ENCODE measurements at regions not wholly inside any gene's neighbourhood (a gene's known extent, or its start where the extent isn't known, plus 50 kb on each side); places are given as distances from the start of the nearest gene placed in this dataset.

DNA sequence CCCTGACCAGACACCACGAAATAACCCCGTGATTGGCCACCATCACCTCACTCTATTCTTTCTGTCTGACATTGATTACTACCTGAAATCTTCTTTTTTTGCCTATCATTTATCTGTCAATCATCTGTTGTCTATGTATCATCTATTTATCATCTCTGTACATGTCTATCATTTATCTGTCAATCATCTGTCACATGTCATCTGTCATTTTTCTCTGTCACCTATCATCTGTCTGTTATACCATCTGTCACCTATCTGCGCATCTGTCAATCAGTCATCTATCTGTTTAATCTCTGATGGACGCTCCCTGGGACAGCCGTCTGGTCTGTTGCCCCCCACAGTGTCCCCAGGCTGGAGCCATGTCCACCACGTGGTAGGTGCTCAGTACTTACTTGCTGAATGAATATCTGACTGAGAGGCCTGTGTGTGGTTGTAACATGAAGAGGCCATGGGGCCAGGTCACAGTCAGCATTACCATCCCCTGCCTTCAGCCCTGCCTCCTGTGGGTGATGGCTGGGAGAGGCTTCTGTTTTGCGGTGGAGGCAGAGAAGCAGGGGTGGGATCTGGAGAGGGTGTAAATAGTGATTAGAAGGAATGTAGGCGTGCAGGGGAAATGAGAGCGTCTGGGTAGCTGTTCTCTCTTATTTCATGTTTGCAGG lies 302.7 kb downstream of the QKI start:
- ATAC-seq (peak; percentile 21; the same call in 1 of the 3 replicates), FAIRE-seq (no peak), DNase-seq (ENCODE audit: low spot score) (no peak)
- H3K4me1 ChIP-seq (ENCODE audit: insufficient read depth, low read length) = no peaks in the 10 kb centered on the region
- CTCF ChIA-PET (ENCODE audit: low intra/inter-chr PET ratio, low total read pairs) = no interaction called here
- in situ Hi-C loops (cut with HindIII; ENCODE audit: extremely low pct_ligation_motif_present, low pct_unique_long_range_greater_than_20kb) = no loop called here
- POLR2A ChIA-PET = no interaction called here
- no peak overlapping the region for H3K4me2 ChIP-seq (ENCODE audit: low read depth, low read length)
- 25% methylated on average over 9 of the region's 9 CpGs for WGBS (ENCODE audit: low lambda C conversion rate)
- no peak overlapping the region for H2AFZ ChIP-seq (ENCODE audit: low read length)
- no peaks in the 10 kb centered on the region for H3K79me2 ChIP-seq (ENCODE audit: insufficient read depth, low read length)
- intact Hi-C loops (cut with micrococcal nuclease; ENCODE audit: unreplicated experiment) = no loop called here
- BruUV-seq (replicated peaks) = no TSS peak
- H3K36me3 ChIP-seq (replicated peaks in 1 of 2; ENCODE audit: control insufficient read depth in 1 of 2, insufficient read depth in 2 of 2, low read length in 2 of 2) = no peaks in the 10 kb centered on the region
- no peak overlapping the region for H3K4me3 ChIP-seq (replicated peaks in 1 of 3; ENCODE audit: insufficient read depth in 1 of 3, low read depth in 2 of 3, low read length in 3 of 3)
- no peak for TF ChIP-seq SUZ12 (IDR thresholded peaks at IDR 0.05; ENCODE audit: low read depth, low read length)
- TF ChIP-seq SIX1 (CRISPR knock-in tag; IDR thresholded peaks at IDR 0.05; ENCODE audit: borderline replicate concordance) = no peak
- TF ChIP-seq, protein P1, sequence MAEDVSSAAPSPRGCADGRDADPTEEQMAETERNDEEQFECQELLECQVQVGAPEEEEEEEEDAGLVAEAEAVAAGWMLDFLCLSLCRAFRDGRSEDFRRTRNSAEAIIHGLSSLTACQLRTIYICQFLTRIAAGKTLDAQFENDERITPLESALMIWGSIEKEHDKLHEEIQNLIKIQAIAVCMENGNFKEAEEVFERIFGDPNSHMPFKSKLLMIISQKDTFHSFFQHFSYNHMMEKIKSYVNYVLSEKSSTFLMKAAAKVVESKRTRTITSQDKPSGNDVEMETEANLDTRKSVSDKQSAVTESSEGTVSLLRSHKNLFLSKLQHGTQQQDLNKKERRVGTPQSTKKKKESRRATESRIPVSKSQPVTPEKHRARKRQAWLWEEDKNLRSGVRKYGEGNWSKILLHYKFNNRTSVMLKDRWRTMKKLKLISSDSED (CRISPR knock-in tag; IDR thresholded peaks at IDR 0.05) = no peak
- no peak for TF ChIP-seq WIZ (CRISPR knock-in tag; IDR thresholded peaks at IDR 0.05)
- no peak for TF ChIP-seq ZNF180 (CRISPR knock-in tag; IDR thresholded peaks at IDR 0.05; ENCODE audit: borderline replicate concordance, low read depth)
- peaks cover 2 to 33% of the 10 kb centered on the region in 2 experiments; a peak in 4 of 5 replicates for H3K27me3 ChIP-seq (ENCODE audit: control insufficient read depth in 1 of 2, insufficient read depth in 2 of 2, low read length in 2 of 2)
- H3K9me3 ChIP-seq (ENCODE audit: low read length) = no peaks in the 10 kb centered on the region
- H3K27ac ChIP-seq (ENCODE audit: extremely low read length, insufficient read depth, low read length) = no peak overlapping the region
- no peak overlapping the region for H3K9ac ChIP-seq (ENCODE audit: insufficient read depth, low read depth, low read length)
- H4K20me1 ChIP-seq (ENCODE audit: insufficient read depth, low read length) = no peaks in the 10 kb centered on the region

DNA sequence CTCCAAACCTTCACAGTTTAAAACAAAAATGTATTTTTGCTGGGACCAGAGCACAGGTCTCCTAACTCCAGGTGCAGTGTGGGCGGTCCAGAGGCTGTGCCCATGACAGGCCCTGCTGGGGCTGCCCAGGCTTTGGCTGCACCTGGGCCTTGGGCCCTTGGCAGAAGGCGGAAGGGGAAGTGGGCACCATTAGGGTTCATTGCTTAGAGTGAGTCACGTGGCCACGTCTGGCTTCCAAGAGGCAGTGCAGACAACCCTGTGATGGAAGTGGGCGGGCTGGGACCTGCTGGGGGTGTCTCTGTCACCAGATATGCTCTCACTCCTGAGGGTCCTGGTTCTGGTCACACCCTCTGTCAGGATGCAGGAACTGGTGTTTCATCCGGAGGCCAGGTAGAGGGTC lies 302.2 kb downstream of the QKI start:
- Histone ChIP-seq H3K27ac (ENCODE audit: extremely low read length, insufficient read depth, low read length) (no peak overlapping the region), H2AFZ (ENCODE audit: low read length) (no peak overlapping the region), H3K9ac (ENCODE audit: insufficient read depth, low read depth, low read length) (no peak overlapping the region), H4K20me1 (ENCODE audit: insufficient read depth, low read length) (no peaks in the 10 kb centered on the region), H3K4me3 (replicated peaks in 1 of 3; ENCODE audit: insufficient read depth in 1 of 3, low read depth in 2 of 3, low read length in 3 of 3) (no peak overlapping the region), H3K4me2 (ENCODE audit: low read depth, low read length) (no peak overlapping the region), H3K4me1 (ENCODE audit: insufficient read depth, low read length) (no peaks in the 10 kb centered on the region), H3K9me3 (ENCODE audit: low read length) (no peaks in the 10 kb centered on the region), H3K79me2 (ENCODE audit: insufficient read depth, low read length) (no peaks in the 10 kb centered on the region), H3K36me3 (replicated peaks in 1 of 2; ENCODE audit: control insufficient read depth in 1 of 2, insufficient read depth in 2 of 2, low read length in 2 of 2) (no peaks in the 10 kb centered on the region), H3K27me3 (ENCODE audit: control insufficient read depth in 1 of 2, insufficient read depth in 2 of 2, low read length in 2 of 2) (peaks cover 2 to 29% of the 10 kb centered on the region in 2 experiments; a peak in 4 of 5 replicates)
- POLR2A ChIA-PET = no interaction called here
- no peak for FAIRE-seq
- intact Hi-C loops (cut with micrococcal nuclease; ENCODE audit: unreplicated experiment) (no loop called here), in situ Hi-C loops (cut with HindIII; ENCODE audit: extremely low pct_ligation_motif_present, low pct_unique_long_range_greater_than_20kb) (no loop called here)
- DNase-seq (ENCODE audit: low spot score) = no peak
- CTCF ChIA-PET (ENCODE audit: low intra/inter-chr PET ratio, low total read pairs) = no interaction called here
- BruUV-seq (replicated peaks) = no TSS peak
- ATAC-seq = no peak
- WGBS (ENCODE audit: low lambda C conversion rate) = 9% methylated on average over 6 of the region's 6 CpGs
- TF ChIP-seq, protein P2, sequence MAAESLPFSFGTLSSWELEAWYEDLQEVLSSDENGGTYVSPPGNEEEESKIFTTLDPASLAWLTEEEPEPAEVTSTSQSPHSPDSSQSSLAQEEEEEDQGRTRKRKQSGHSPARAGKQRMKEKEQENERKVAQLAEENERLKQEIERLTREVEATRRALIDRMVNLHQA (CRISPR knock-in tag; IDR thresholded peaks at IDR 0.05) = no peak
- TF ChIP-seq, protein P3, sequence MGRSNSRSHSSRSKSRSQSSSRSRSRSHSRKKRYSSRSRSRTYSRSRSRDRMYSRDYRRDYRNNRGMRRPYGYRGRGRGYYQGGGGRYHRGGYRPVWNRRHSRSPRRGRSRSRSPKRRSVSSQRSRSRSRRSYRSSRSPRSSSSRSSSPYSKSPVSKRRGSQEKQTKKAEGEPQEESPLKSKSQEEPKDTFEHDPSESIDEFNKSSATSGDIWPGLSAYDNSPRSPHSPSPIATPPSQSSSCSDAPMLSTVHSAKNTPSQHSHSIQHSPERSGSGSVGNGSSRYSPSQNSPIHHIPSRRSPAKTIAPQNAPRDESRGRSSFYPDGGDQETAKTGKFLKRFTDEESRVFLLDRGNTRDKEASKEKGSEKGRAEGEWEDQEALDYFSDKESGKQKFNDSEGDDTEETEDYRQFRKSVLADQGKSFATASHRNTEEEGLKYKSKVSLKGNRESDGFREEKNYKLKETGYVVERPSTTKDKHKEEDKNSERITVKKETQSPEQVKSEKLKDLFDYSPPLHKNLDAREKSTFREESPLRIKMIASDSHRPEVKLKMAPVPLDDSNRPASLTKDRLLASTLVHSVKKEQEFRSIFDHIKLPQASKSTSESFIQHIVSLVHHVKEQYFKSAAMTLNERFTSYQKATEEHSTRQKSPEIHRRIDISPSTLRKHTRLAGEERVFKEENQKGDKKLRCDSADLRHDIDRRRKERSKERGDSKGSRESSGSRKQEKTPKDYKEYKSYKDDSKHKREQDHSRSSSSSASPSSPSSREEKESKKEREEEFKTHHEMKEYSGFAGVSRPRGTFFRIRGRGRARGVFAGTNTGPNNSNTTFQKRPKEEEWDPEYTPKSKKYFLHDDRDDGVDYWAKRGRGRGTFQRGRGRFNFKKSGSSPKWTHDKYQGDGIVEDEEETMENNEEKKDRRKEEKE (IDR thresholded peaks at IDR 0.05) = no peak
- no peak for TF ChIP-seq KDM2A (CRISPR knock-in tag; IDR thresholded peaks at IDR 0.05; ENCODE audit: borderline replicate concordance, low read depth)
- no peak for TF ChIP-seq ZNF816 (CRISPR knock-in tag; IDR thresholded peaks at IDR 0.05; ENCODE audit: borderline replicate concordance)
- TF ChIP-seq, protein P4, sequence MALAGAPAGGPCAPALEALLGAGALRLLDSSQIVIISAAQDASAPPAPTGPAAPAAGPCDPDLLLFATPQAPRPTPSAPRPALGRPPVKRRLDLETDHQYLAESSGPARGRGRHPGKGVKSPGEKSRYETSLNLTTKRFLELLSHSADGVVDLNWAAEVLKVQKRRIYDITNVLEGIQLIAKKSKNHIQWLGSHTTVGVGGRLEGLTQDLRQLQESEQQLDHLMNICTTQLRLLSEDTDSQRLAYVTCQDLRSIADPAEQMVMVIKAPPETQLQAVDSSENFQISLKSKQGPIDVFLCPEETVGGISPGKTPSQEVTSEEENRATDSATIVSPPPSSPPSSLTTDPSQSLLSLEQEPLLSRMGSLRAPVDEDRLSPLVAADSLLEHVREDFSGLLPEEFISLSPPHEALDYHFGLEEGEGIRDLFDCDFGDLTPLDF (CRISPR knock-in tag; IDR thresholded peaks at IDR 0.05) = no peak
- TF ChIP-seq RAD21 (CRISPR knock-in tag; IDR thresholded peaks at IDR 0.05) = no peak

Measured in HepG2 (cell line).